Activated naive CD8-positive, alpha-beta T cell treated with anti-CD3 and anti-CD28 coated beads, Interleukin-2, amount 50 U/mL, for 24 hours (primary cell): ENCODE measurements at regions not wholly inside any gene's neighbourhood (a gene's known extent, or its start where the extent isn't known, plus 50 kb on each side); places are given as distances from the start of the nearest gene placed in this dataset.

Source experiments
- ATAC-seq: fragments of 150-1000 bp; cut with Tn5 transposase; one replicate; pipeline ENCODE4 v1.10.0; 2021
- DNase-seq: peaks from one replicate; pipeline ENCODE4 v3.0.0; 2021
- H3K27ac Mint-ChIP-seq: one replicate; pipeline ENCODE4 v1.8.0; 2021; ENCODE audit warnings: mild to moderate bottlenecking, mixed read lengths
- H3K27me3 Mint-ChIP-seq: one replicate; pipeline ENCODE4 v1.8.0; 2021; ENCODE audit warnings: mixed read lengths
- H3K36me3 Mint-ChIP-seq: one replicate; pipeline ENCODE4 v1.8.0; 2021; ENCODE audit warnings: low read depth, mixed read lengths
- H3K4me1 Mint-ChIP-seq: one replicate; pipeline ENCODE4 v1.8.0; 2021; ENCODE audit warnings: mixed read lengths
- H3K4me3 Mint-ChIP-seq: one replicate; pipeline ENCODE4 v1.8.0; 2021; ENCODE audit warnings: mild to moderate bottlenecking, moderate library complexity, mixed read lengths
- H3K9me3 Mint-ChIP-seq: one replicate; pipeline ENCODE4 v1.8.0; 2021; ENCODE audit warnings: mixed read lengths

- Mint-ChIP-seq H3K36me3 (no peaks in the 10 kb centered on the region), H3K27me3 (peaks cover 8% of the 10 kb centered on the region), H3K27ac (no peak overlapping the region), H3K4me3 (no peak overlapping the region), H3K4me1 (no peaks in the 10 kb centered on the region), H3K9me3 (no peaks in the 10 kb centered on the region)
- ATAC-seq (no peak), DNase-seq (no peak)
Observed at GRCh38 chr7:25835197-25835596, 316.8 kb upstream of the NFE2L3 start.

GRCh38 chr7:25839084-25839769 lies 312.8 kb upstream of the NFE2L3 start:
- peaks cover 16% of the 10 kb centered on the region for H3K27me3 Mint-ChIP-seq
- H3K4me1 Mint-ChIP-seq, result no peaks in the 10 kb centered on the region
- no peak overlapping the region for H3K27ac Mint-ChIP-seq
- DNase-seq (no peak), ATAC-seq (no peak)
- H3K36me3 Mint-ChIP-seq, result no peaks in the 10 kb centered on the region
- H3K9me3 Mint-ChIP-seq, result no peaks in the 10 kb centered on the region
- no peak overlapping the region for H3K4me3 Mint-ChIP-seq

GRCh38 chr7:25840209-25840792 lies 311.7 kb upstream of the NFE2L3 start:
- DNase-seq, result no peak

GRCh38 chr7:25841575-25841974 lies 310.4 kb upstream of the NFE2L3 start:
- ATAC-seq (no peak), DNase-seq (no peak)
- no peaks in the 10 kb centered on the region for H3K36me3 Mint-ChIP-seq
- H3K27ac Mint-ChIP-seq, result no peak overlapping the region
- H3K9me3 Mint-ChIP-seq, result no peaks in the 10 kb centered on the region
- no peak overlapping the region for H3K4me3 Mint-ChIP-seq
- H3K4me1 Mint-ChIP-seq, result no peaks in the 10 kb centered on the region
- H3K27me3 Mint-ChIP-seq, result peaks cover 23% of the 10 kb centered on the region

More at GRCh38 chr7:25840209-25840792, 311.7 kb upstream of the NFE2L3 start:
- ATAC-seq, result no peak
- no peaks in the 10 kb centered on the region for H3K9me3 Mint-ChIP-seq
- no peaks in the 10 kb centered on the region for H3K36me3 Mint-ChIP-seq
- H3K27ac Mint-ChIP-seq, result no peak overlapping the region
- no peak overlapping the region for H3K4me3 Mint-ChIP-seq
- peaks cover 18% of the 10 kb centered on the region for H3K27me3 Mint-ChIP-seq
- no peaks in the 10 kb centered on the region for H3K4me1 Mint-ChIP-seq

GRCh38 chr7:25842201-25842733 lies 309.7 kb upstream of the NFE2L3 start:
- no peak overlapping the region for H3K27ac Mint-ChIP-seq
- DNase-seq, result no peak
- H3K27me3 Mint-ChIP-seq, result peaks cover 22% of the 10 kb centered on the region
- no peak for ATAC-seq
- no peaks in the 10 kb centered on the region for H3K4me1 Mint-ChIP-seq
- no peaks in the 10 kb centered on the region for H3K36me3 Mint-ChIP-seq
- no peaks in the 10 kb centered on the region for H3K9me3 Mint-ChIP-seq
- no peak overlapping the region for H3K4me3 Mint-ChIP-seq

GRCh38 chr7:25843467-25843866 lies 308.5 kb upstream of the NFE2L3 start:
- no peak overlapping the region for H3K4me3 Mint-ChIP-seq
- no peak for ATAC-seq
- no peaks in the 10 kb centered on the region for H3K4me1 Mint-ChIP-seq
- no peak overlapping the region for H3K27ac Mint-ChIP-seq
- H3K36me3 Mint-ChIP-seq, result no peaks in the 10 kb centered on the region
- no peak for DNase-seq
- no peaks in the 10 kb centered on the region for H3K9me3 Mint-ChIP-seq
- H3K27me3 Mint-ChIP-seq, result peaks cover 22% of the 10 kb centered on the region

- Mint-ChIP-seq H3K4me3 (no peak overlapping the region), H3K36me3 (no peaks in the 10 kb centered on the region), H3K27me3 (peaks cover 24% of the 10 kb centered on the region), H3K27ac (no peak overlapping the region), H3K4me1 (no peaks in the 10 kb centered on the region), H3K9me3 (no peaks in the 10 kb centered on the region)
- ATAC-seq (no peak), DNase-seq (no peak)
Observed at GRCh38 chr7:25844102-25844870, 307.7 kb upstream of the NFE2L3 start.

GRCh38 chr7:25845464-25845863 lies 306.5 kb upstream of the NFE2L3 start:
- Mint-ChIP-seq H3K4me1 (no peaks in the 10 kb centered on the region), H3K36me3 (no peaks in the 10 kb centered on the region), H3K4me3 (no peak overlapping the region), H3K27ac (no peak overlapping the region), H3K27me3 (peaks cover 35% of the 10 kb centered on the region), H3K9me3 (no peaks in the 10 kb centered on the region)
- ATAC-seq (no peak), DNase-seq (no peak)

GRCh38 chr7:25846722-25847121 lies 305.3 kb upstream of the NFE2L3 start:
- Mint-ChIP-seq H3K36me3 (peaks cover 1% of the 10 kb centered on the region), H3K27me3 (peaks cover 46% of the 10 kb centered on the region)

GRCh38 chr7:25847336-25848070 lies 304.5 kb upstream of the NFE2L3 start:
- Mint-ChIP-seq H3K9me3 (no peaks in the 10 kb centered on the region), H3K27me3 (peaks cover 50% of the 10 kb centered on the region), H3K36me3 (peaks cover 2% of the 10 kb centered on the region), H3K27ac (no peak overlapping the region), H3K4me3 (no peak overlapping the region), H3K4me1 (peaks cover 5% of the 10 kb centered on the region)
- ATAC-seq (no peak), DNase-seq (no peak)

More at GRCh38 chr7:25846722-25847121, 305.3 kb upstream of the NFE2L3 start:
- H3K27ac Mint-ChIP-seq, result no peak overlapping the region
- no peak for ATAC-seq
- peaks cover 1% of the 10 kb centered on the region for H3K4me1 Mint-ChIP-seq
- no peak for DNase-seq
- H3K4me3 Mint-ChIP-seq, result no peak overlapping the region
- no peaks in the 10 kb centered on the region for H3K9me3 Mint-ChIP-seq

GRCh38 chr7:25849500-25850184 lies 302.4 kb upstream of the NFE2L3 start:
- Mint-ChIP-seq H3K4me1 (peaks cover 13% of the 10 kb centered on the region), H3K36me3 (peaks cover 3% of the 10 kb centered on the region), H3K4me3 (no peak overlapping the region), H3K27ac (no peak overlapping the region), H3K27me3 (peaks cover 58% of the 10 kb centered on the region), H3K9me3 (no peaks in the 10 kb centered on the region)
- DNase-seq (no peak), ATAC-seq (no peak)

- ATAC-seq, result no peak
- no peak overlapping the region for H3K4me3 Mint-ChIP-seq
- H3K36me3 Mint-ChIP-seq, result peaks cover 4% of the 10 kb centered on the region
- no peaks in the 10 kb centered on the region for H3K9me3 Mint-ChIP-seq
- H3K27me3 Mint-ChIP-seq, result peaks cover 62% of the 10 kb centered on the region
- no peak for DNase-seq
- H3K4me1 Mint-ChIP-seq, result peaks cover 17% of the 10 kb centered on the region
- H3K27ac Mint-ChIP-seq, result no peak overlapping the region
Observed at GRCh38 chr7:25850216-25850615, 301.8 kb upstream of the NFE2L3 start.

GRCh38 chr7:25850735-25851134 lies 301.3 kb upstream of the NFE2L3 start:
- H3K27me3 Mint-ChIP-seq, result peaks cover 56% of the 10 kb centered on the region
- H3K4me1 Mint-ChIP-seq, result peaks cover 17% of the 10 kb centered on the region
- ATAC-seq (no peak), DNase-seq (no peak)
- peaks cover 4% of the 10 kb centered on the region for H3K36me3 Mint-ChIP-seq
- H3K4me3 Mint-ChIP-seq, result no peak overlapping the region
- no peaks in the 10 kb centered on the region for H3K9me3 Mint-ChIP-seq
- no peak overlapping the region for H3K27ac Mint-ChIP-seq
